ENCODE measurements at regions not wholly inside any gene's neighbourhood (a gene's known extent, or its start where the extent isn't known, plus 50 kb on each side); places are given as distances from the start of the nearest gene placed in this dataset.

GRCh38 chr5:84480873-84481637 is 96.4 kb upstream of the EDIL3 start:
- TF ChIP-seq, protein P1, sequence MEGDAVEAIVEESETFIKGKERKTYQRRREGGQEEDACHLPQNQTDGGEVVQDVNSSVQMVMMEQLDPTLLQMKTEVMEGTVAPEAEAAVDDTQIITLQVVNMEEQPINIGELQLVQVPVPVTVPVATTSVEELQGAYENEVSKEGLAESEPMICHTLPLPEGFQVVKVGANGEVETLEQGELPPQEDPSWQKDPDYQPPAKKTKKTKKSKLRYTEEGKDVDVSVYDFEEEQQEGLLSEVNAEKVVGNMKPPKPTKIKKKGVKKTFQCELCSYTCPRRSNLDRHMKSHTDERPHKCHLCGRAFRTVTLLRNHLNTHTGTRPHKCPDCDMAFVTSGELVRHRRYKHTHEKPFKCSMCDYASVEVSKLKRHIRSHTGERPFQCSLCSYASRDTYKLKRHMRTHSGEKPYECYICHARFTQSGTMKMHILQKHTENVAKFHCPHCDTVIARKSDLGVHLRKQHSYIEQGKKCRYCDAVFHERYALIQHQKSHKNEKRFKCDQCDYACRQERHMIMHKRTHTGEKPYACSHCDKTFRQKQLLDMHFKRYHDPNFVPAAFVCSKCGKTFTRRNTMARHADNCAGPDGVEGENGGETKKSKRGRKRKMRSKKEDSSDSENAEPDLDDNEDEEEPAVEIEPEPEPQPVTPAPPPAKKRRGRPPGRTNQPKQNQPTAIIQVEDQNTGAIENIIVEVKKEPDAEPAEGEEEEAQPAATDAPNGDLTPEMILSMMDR (IDR thresholded peaks at IDR 0.05; ENCODE audit: insufficient read depth, low read depth, low read length): no peak
- no peak for TF ChIP-seq EZH2 (IDR thresholded peaks at IDR 0.05; ENCODE audit: insufficient read depth, low read length)
